AG04450 (cell line): ENCODE measurements at regions not wholly inside any gene's neighbourhood (a gene's known extent, or its start where the extent isn't known, plus 50 kb on each side); places are given as distances from the start of the nearest gene placed in this dataset.

Experiments used
- CTCF ChIA-PET: fragments of 300-600, 350-600 bp; formaldehyde crosslinking; extraction: SDS; loops from one replicate; lab custom pipeline; 2022; ENCODE audit warnings: antibody characterized with exemption, inconsistent platforms; lab: Charles Lee
- POLR2A ChIA-PET: fragments of 350-600 bp; formaldehyde crosslinking; extraction: SDS; loops from one replicate; lab custom pipeline; 2021; ENCODE audit warnings: antibody characterized with exemption, inconsistent platforms; lab: Yijun Ruan, JAX
- DNase-seq: peaks from one replicate; pipeline ENCODE4 v3.0.0-alpha.2; 2011; ENCODE audit warnings: low read depth, low spot score
- H3K27ac ChIP-seq: one replicate; pipeline ENCODE4 v1.5.1; 2012; ENCODE audit warnings: low read depth, low read length, control low read depth
- H3K27me3 ChIP-seq: one replicate; pipeline ENCODE4 v1.6.0; 2012; ENCODE audit warnings: low read length; ENCODE audit not compliant: control insufficient read depth, insufficient read depth
- H3K4me3 ChIP-seq: 2 replicates; pipeline ENCODE4 v1.5.1; 2011; ENCODE audit warnings: mild to moderate bottlenecking, low read depth, low read length, control low read depth
- H3K9me3 ChIP-seq: 2 replicates; pipeline ENCODE4 v1.5.1; 2012; ENCODE audit warnings: low read length; ENCODE audit not compliant: control insufficient read depth, insufficient read depth
- TF ChIP-seq, protein P1 (sequence below): IDR thresholded peaks from 2 replicates; pipeline ENCODE4 v1.5.1; 2011; ENCODE audit warnings: low read depth, low read length, control low read depth, inconsistent platforms

DNA sequence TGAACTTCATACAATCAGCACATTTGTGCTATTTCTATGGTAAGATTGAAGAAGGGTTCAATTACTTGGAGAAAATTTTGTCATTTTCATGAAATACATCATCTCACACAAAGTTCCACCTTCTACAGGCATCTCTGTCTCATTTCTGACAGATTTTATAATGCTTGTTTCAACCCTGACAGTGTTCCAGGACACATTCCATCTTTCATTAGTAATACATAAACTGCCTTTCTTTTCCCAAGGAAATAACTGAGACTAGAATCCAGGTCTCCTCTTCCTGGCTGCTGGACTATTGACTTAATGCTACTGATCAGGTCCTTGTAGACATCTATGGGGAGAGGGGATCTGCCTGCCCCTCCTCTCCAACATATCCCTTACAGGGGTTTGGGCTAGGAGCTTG, 70.1 kb upstream of the PLPP4 start:
- DNase-seq: no peak
- Histone ChIP-seq H3K27me3 (no peaks in the 10 kb centered on the region), H3K27ac (no peak overlapping the region), H3K4me3 (no peak overlapping the region), H3K9me3 (peaks cover 31% of the 10 kb centered on the region; the same call in 1 of the 2 replicates)
- POLR2A ChIA-PET: no interaction called here
- TF ChIP-seq, protein P1, sequence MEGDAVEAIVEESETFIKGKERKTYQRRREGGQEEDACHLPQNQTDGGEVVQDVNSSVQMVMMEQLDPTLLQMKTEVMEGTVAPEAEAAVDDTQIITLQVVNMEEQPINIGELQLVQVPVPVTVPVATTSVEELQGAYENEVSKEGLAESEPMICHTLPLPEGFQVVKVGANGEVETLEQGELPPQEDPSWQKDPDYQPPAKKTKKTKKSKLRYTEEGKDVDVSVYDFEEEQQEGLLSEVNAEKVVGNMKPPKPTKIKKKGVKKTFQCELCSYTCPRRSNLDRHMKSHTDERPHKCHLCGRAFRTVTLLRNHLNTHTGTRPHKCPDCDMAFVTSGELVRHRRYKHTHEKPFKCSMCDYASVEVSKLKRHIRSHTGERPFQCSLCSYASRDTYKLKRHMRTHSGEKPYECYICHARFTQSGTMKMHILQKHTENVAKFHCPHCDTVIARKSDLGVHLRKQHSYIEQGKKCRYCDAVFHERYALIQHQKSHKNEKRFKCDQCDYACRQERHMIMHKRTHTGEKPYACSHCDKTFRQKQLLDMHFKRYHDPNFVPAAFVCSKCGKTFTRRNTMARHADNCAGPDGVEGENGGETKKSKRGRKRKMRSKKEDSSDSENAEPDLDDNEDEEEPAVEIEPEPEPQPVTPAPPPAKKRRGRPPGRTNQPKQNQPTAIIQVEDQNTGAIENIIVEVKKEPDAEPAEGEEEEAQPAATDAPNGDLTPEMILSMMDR: no peak
- CTCF ChIA-PET: no interaction called here

DNA sequence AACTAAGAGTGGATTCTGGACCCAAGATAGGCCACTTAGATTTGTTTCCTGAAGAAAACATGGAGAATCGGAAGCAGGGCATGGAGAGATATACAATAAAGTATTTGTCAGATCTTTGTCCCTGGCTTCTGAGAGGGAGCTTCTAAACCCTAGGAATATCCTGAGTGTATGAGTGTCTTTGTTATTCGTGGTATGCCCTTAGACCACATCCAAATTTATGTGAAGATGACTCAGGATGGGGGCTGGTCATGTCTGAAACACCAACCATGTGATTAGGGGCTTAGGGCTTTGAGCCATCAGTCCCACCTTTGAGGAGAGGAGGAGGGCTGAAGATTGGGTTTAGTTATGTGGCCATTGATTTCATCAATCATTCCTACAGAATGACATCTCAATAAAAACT, 69.7 kb upstream of the PLPP4 start:
- ChIA-PET POLR2A (no interaction called here), CTCF (no interaction called here)
- DNase-seq: no peak
- Histone ChIP-seq H3K27ac (no peak overlapping the region), H3K4me3 (no peak overlapping the region), H3K9me3 (peaks cover 31% of the 10 kb centered on the region; the same call in 1 of the 2 replicates), H3K27me3 (no peaks in the 10 kb centered on the region)
- TF ChIP-seq, protein P1: no peak

DNA sequence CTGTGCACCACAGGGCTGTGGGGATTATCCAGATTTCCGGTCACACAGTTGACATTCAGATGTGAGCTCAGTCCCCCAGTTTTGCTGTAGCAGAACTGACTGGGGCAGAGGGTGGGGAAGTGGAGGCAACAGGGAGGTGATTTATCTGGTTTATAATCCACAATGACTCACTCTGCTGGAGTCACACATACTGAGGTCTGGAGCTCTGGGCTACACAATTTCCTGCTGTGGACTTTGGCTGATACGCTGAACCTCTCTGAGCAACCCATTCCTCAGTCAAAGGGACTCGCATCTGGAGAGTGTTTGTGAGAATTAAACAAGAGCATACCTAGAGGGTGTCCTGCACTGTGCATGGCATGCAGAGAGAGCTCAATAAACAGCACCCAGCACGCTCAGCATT, 64.8 kb upstream of the PLPP4 start:
- no peak for DNase-seq
- TF ChIP-seq, protein P1: no peak
- Histone ChIP-seq H3K4me3 (no peak overlapping the region), H3K9me3 (peaks cover 42% of the 10 kb centered on the region), H3K27ac (no peak overlapping the region), H3K27me3 (no peaks in the 10 kb centered on the region)
- CTCF ChIA-PET: no interaction called here
- POLR2A ChIA-PET: no interaction called here

DNA sequence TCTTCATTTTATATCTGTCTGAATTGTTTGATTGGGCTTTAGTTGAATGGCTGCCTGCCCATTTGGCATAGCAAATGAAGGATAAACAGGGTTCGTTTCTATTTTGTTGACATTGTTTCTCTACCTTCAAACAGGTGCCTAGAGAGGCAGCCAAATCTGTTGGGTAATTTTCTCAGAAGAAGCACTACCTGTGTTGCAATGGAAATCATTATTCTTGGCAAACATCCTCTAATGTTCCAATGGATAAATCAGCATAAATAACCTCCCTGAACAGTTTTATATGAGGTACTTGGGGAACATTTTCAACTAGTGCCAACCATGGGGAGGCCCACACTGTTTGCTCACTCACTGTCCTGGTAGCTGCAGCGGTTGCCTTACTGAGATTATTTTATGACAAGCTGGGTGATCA, 64.4 kb upstream of the PLPP4 start:
- TF ChIP-seq, protein P1: no peak
- no peaks in the 10 kb centered on the region for H3K27me3 ChIP-seq
- H3K9me3 ChIP-seq: peaks cover 42% of the 10 kb centered on the region
- DNase-seq: no peak
- H3K27ac ChIP-seq: no peak overlapping the region
- ChIA-PET CTCF (no interaction called here), POLR2A (no interaction called here)
- no peak overlapping the region for H3K4me3 ChIP-seq

DNA sequence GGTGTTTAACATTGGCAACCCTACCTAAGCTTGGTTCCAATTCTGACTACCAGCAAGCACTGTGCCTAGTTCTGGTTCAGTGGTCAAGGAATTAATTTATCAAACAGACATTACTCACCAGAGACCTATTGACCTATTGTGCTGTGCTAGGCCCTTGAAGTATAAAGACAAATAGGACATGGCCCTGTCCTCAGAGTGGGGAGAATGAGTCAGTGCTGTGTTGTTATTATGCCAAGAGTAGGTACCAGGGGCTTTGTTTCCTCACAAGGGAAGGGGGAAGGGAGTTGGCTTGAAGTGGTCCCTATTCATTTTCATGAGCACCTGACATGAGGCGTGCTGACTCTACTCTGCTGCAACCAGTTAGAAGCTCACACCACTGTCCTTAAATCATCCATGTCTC, 62.6 kb upstream of the PLPP4 start:
- Histone ChIP-seq H3K27ac (no peak overlapping the region), H3K4me3 (no peak overlapping the region), H3K27me3 (no peaks in the 10 kb centered on the region), H3K9me3 (peaks cover 32% of the 10 kb centered on the region)
- TF ChIP-seq, protein P1: no peak
- no peak for DNase-seq
- POLR2A ChIA-PET: no interaction called here
- CTCF ChIA-PET: no interaction called here
